ENCODE measurements at regions not wholly inside any gene's neighbourhood (a gene's known extent, or its start where the extent isn't known, plus 50 kb on each side); places are given as distances from the start of the nearest gene placed in this dataset.

- TF ChIP-seq, protein P1, sequence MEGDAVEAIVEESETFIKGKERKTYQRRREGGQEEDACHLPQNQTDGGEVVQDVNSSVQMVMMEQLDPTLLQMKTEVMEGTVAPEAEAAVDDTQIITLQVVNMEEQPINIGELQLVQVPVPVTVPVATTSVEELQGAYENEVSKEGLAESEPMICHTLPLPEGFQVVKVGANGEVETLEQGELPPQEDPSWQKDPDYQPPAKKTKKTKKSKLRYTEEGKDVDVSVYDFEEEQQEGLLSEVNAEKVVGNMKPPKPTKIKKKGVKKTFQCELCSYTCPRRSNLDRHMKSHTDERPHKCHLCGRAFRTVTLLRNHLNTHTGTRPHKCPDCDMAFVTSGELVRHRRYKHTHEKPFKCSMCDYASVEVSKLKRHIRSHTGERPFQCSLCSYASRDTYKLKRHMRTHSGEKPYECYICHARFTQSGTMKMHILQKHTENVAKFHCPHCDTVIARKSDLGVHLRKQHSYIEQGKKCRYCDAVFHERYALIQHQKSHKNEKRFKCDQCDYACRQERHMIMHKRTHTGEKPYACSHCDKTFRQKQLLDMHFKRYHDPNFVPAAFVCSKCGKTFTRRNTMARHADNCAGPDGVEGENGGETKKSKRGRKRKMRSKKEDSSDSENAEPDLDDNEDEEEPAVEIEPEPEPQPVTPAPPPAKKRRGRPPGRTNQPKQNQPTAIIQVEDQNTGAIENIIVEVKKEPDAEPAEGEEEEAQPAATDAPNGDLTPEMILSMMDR (IDR thresholded peaks at IDR 0.05), result no peak
- TF ChIP-seq POLR2A (IDR thresholded peaks at IDR 0.05), result no peak
Measured at GRCh38 chr7:32428546-32428945, 61.6 kb downstream of the LSM5 start.

Data from vagina (tissue), 2 donors.